GM12874 (cell line): ENCODE measurements at regions not wholly inside any gene's neighbourhood (a gene's known extent, or its start where the extent isn't known, plus 50 kb on each side); places are given as distances from the start of the nearest gene placed in this dataset.

ENCODE experiments used
- TF ChIP-seq, protein P1 (sequence below): IDR thresholded peaks from 2 replicates; pipeline ENCODE4 v1.5.1; 2011; ENCODE audit warnings: low read depth, mild to moderate bottlenecking, control low read depth, low read length, moderate library complexity; ENCODE audit not compliant: insufficient read depth

DNA sequence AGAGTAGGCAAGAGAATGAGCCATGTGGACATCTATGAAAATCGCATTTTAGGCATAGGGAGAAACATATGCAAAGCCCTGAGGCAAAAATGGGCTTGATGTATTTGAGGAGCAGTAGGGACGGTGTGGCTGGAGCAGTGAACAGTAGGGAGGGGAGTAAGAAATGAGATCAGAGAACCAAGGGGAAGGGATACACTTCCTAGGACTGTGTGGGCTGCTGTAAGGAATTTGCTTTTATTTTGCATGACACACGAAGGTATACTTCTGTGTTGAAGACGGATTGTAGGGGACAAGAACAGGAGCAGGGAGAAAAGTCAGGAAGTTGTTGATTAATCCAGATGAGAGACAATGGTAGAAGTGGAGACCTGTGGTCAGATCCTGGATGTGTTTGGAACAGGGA lies 572.1 kb downstream of the JRKL start:
- TF ChIP-seq, protein P1, sequence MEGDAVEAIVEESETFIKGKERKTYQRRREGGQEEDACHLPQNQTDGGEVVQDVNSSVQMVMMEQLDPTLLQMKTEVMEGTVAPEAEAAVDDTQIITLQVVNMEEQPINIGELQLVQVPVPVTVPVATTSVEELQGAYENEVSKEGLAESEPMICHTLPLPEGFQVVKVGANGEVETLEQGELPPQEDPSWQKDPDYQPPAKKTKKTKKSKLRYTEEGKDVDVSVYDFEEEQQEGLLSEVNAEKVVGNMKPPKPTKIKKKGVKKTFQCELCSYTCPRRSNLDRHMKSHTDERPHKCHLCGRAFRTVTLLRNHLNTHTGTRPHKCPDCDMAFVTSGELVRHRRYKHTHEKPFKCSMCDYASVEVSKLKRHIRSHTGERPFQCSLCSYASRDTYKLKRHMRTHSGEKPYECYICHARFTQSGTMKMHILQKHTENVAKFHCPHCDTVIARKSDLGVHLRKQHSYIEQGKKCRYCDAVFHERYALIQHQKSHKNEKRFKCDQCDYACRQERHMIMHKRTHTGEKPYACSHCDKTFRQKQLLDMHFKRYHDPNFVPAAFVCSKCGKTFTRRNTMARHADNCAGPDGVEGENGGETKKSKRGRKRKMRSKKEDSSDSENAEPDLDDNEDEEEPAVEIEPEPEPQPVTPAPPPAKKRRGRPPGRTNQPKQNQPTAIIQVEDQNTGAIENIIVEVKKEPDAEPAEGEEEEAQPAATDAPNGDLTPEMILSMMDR: no peak

DNA sequence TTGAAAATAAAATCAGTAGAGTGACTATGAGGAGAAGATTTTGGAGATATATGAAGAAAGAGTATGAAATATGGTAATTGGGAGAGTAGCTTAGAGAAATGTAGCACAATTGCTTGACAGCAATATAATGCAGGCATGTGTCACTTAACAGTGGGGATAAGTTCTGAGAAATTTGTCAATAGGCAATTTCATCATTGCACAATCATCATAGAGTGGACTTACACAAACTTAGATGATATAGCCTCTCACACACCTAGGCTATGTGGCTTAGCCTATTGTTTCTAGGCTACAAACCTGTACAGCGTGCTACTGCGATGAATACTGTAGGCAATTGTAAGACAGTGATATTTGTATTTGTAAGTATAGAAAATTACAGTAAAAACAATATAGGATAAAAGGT lies 573.6 kb downstream of the JRKL start:
- TF ChIP-seq, protein P1: no peak

DNA sequence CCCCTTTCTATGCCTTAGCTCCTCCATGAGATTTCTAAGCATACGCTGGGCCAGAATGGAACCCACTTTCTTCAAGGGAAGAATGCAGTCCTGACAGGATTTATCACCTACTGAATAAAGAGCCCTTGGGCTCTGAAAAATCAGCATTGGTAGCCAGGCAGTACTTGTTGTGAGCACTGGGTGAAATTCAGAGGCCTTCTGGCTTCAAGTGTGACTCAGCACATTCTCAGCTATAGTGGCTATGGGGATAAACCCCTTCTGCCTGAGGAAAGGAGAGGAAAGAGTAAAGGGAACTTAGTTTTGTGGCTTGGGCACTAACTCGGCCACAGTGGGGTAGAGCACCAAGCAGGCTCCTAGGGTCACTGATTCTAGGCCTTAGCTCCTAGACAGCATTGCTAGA lies 574.8 kb downstream of the JRKL start:
- TF ChIP-seq, protein P1: no peak

- TF ChIP-seq, protein P1: no peak
These were observed 577.8 kb downstream of the JRKL start for GRCh38 chr11:96967616-96968015.

DNA sequence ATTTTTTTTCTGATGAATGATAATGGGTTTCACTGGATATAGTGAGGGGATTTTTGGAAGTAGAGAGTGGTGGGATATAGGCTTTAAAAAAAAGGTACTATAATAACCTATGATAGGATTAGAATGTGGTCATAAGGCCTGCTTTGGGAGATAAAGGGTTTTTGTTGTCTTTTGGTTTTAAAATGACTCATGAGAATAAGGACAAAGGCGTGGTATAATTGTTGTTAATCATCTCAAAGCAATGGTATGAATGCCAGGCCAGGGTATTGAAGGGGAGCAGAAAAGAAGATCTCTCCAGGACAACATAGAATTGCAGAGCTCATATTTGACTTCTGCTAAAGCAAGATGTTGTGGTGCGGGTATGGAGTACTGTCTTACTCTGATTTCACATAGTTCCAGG lies 579.4 kb downstream of the JRKL start:
- TF ChIP-seq, protein P1: no peak

- TF ChIP-seq, protein P1: no peak
These were observed 588.9 kb downstream of the JRKL start for GRCh38 chr11:96978751-96979150.

GRCh38 chr11:96986516-96986915 lies 596.7 kb downstream of the JRKL start:
- TF ChIP-seq, protein P1: no peak

DNA sequence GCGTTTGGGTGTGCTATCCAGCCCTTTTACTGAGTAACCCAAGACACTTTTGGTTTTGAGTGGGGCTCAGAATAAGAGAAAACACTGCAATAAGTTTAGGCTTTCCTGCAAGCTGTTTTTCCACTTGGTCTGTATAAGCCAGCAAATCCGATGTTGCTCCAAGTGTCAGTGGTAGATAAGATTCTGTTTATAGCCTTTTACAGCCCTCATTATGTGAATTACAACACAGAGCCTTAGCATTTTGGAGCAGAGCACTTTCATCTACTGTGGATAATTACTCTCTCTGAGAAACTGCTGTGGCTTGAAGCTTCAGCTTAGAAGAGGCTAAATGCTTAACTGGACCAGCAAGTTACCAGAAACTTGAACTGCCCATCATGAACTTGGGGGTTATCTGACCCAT lies 601.1 kb downstream of the JRKL start:
- TF ChIP-seq, protein P1: no peak
